NCI-H82 treated with DMSO at 0.1 percent for 48 hours (cell line): ENCODE measurements at regions not wholly inside any gene's neighbourhood (a gene's known extent, or its start where the extent isn't known, plus 50 kb on each side); places are given as distances from the start of the nearest gene placed in this dataset.
"Not testable (repeated sequence)": the region's sequence is repeated elsewhere in the genome, so short reads cannot be mapped to it uniquely, and the experiment has no call there.

Source experiments
- DNase-seq: peaks from one replicate; lab custom pipeline; 2025; ENCODE audit not compliant: unreplicated experiment; lab: John Stamatoyannopoulos, UW

- DNase-seq = no peak
These were observed 697.8 kb downstream of the LRRIQ3 start for GRCh38 chr1:73500154-73500553.

GRCh38 chr1:73499671-73500070 lies 698.3 kb downstream of the LRRIQ3 start:
- no peak for DNase-seq

- DNase-seq = no peak
These were observed 706.4 kb downstream of the LRRIQ3 start for GRCh38 chr1:73491621-73492020.

- no peak for DNase-seq
These were observed 722.6 kb downstream of the LRRIQ3 start for GRCh38 chr1:73475316-73475870.

GRCh38 chr1:73472810-73473209 lies 725.2 kb downstream of the LRRIQ3 start:
- DNase-seq = no peak

- no peak for DNase-seq
These were observed 730.2 kb downstream of the LRRIQ3 start for GRCh38 chr1:73467731-73468130.

GRCh38 chr1:73463873-73464272 lies 734.1 kb downstream of the LRRIQ3 start:
- DNase-seq = no peak

- DNase-seq = no peak
These were observed 745.5 kb downstream of the LRRIQ3 start for GRCh38 chr1:73452522-73452921.

GRCh38 chr1:73450668-73451067 lies 747.3 kb downstream of the LRRIQ3 start:
- not testable (repeated sequence) for DNase-seq

GRCh38 chr1:73411479-73411878 lies 786.5 kb downstream of the LRRIQ3 start:
- no peak for DNase-seq

- DNase-seq = no peak
These were observed 796.3 kb downstream of the LRRIQ3 start for GRCh38 chr1:73401666-73402065.

- no peak for DNase-seq
These were observed 815.0 kb downstream of the LRRIQ3 start for GRCh38 chr1:73382966-73383365.

- DNase-seq = no peak
These were observed 831.1 kb downstream of the LRRIQ3 start for GRCh38 chr1:73366734-73367413.

- no peak for DNase-seq
These were observed 839.0 kb downstream of the LRRIQ3 start for GRCh38 chr1:73359001-73359400.

GRCh38 chr1:73356485-73356884 lies 841.5 kb downstream of the LRRIQ3 start:
- no peak for DNase-seq

- no peak for DNase-seq
These were observed 854.0 kb downstream of the LRRIQ3 start for GRCh38 chr1:73343947-73344346.

- no peak for DNase-seq
These were observed 864.0 kb downstream of the LRRIQ3 start for GRCh38 chr1:73333847-73334503.

- DNase-seq = no peak
These were observed 866.2 kb downstream of the LRRIQ3 start for GRCh38 chr1:73331726-73332125.

- no peak for DNase-seq
These were observed 870.0 kb downstream of the LRRIQ3 start for GRCh38 chr1:73327998-73328397.

GRCh38 chr1:73327180-73327793 lies 870.7 kb downstream of the LRRIQ3 start:
- no peak for DNase-seq

GRCh38 chr1:73326663-73327062 lies 871.3 kb downstream of the LRRIQ3 start:
- no peak for DNase-seq

- no peak for DNase-seq
These were observed 887.1 kb downstream of the LRRIQ3 start for GRCh38 chr1:73310797-73311381.
